OCI-LY3 (cell line): ENCODE measurements at regions not wholly inside any gene's neighbourhood (a gene's known extent, or its start where the extent isn't known, plus 50 kb on each side); places are given as distances from the start of the nearest gene placed in this dataset.

Experiments used
- H2AFZ ChIP-seq: fragments of 200-600, 300-600 bp; shearing (Covaris generic); 2 replicates; pipeline ENCODE4 v1.6.0; 2014; ENCODE audit warnings: antibody characterized with exemption, low read depth, low read length
- H3K27ac ChIP-seq: fragments of 200-600, 300-600 bp; sonication (generic); 2 replicates; pipeline ENCODE4 v1.5.1; 2014; ENCODE audit warnings: mild to moderate bottlenecking, low read length, moderate library complexity, mixed read lengths
- H3K27me3 ChIP-seq: fragments of 200-600, 300-600 bp; sonication (generic); 2 replicates; pipeline ENCODE4 v1.6.1; 2014; ENCODE audit warnings: low read depth, low read length, mixed read lengths
- H3K36me3 ChIP-seq: fragments of 200-600, 300-600 bp; sonication (generic); replicated peaks from 2 replicates; pipeline ENCODE3; 2014; ENCODE audit warnings: low read depth, low read length, mixed read lengths
- H3K4me1 ChIP-seq: fragments of 300-600, 200-600 bp; sonication (generic); 2 replicates; pipeline ENCODE4 v1.6.1; 2014; ENCODE audit warnings: low read length, mixed read lengths
- H3K4me2 ChIP-seq: fragments of 200-600, 300-600 bp; sonication (generic); 2 replicates; pipeline ENCODE4 v1.6.1; 2014; ENCODE audit warnings: low read length, mixed read lengths
- H3K4me3 ChIP-seq: fragments of 300-600, 200-600 bp; sonication (generic); 2 replicates; pipeline ENCODE4 v1.5.1; 2014; ENCODE audit warnings: antibody characterized with exemption, mild to moderate bottlenecking, low read length, moderate library complexity
- H3K79me2 ChIP-seq: fragments of 300-600, 200-600 bp; shearing (Covaris generic); 2 replicates; pipeline ENCODE4 v1.6.1; 2014; ENCODE audit warnings: mild to moderate bottlenecking, low read length, mixed read lengths
- H3K9ac ChIP-seq: fragments of 300-600, 200-600 bp; shearing (Covaris generic); 2 replicates; pipeline ENCODE4 v1.6.0; 2014; ENCODE audit warnings: mild to moderate bottlenecking, low read length, moderate library complexity
- H3K9me3 ChIP-seq: fragments of 200-600, 300-600 bp; shearing (Covaris generic); 2 replicates; pipeline ENCODE4 v1.6.1; 2014; ENCODE audit warnings: low read length, mixed read lengths; ENCODE audit not compliant: insufficient read depth
- H4K20me1 ChIP-seq: fragments of 200-600, 300-600 bp; sonication (generic); 2 replicates; pipeline ENCODE4 v1.6.1; 2016; ENCODE audit warnings: low read length, mixed read lengths; ENCODE audit not compliant: insufficient read depth
- EZH2phosphoT487 ChIP-seq: fragments of 200-600 bp; shearing (Covaris generic); IDR thresholded peaks from 2 replicates; pipeline ENCODE4 v1.6.1; 2018; ENCODE audit warnings: antibody characterized with exemption, mixed run types, low read depth
- TF ChIP-seq, protein P1 (sequence below): fragments of 200-600, 300-600 bp; sonication (generic); IDR thresholded peaks from 2 replicates; pipeline ENCODE4 v1.5.1; 2014; ENCODE audit warnings: antibody characterized with exemption, low read length, low read depth

DNA sequence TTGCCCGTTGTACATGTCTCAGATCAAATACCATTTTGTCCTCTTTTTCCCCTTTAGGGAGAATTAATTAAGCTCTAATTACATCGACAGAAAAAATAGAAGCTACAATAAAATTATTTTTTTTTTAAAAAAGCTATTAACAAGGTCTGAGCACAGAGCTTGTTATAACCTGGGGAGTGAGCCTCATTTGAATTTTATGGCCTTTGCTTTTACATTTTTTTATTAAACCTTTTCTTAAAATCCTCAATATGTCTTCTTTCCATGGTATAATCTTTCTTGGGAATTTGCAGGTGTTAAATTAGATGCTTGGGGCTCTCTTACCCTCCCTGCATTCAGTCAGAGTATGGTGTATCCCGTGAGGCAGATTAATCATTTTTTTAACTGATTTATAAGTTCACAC, 212.5 kb upstream of the XYLT1 start:
- H2AFZ ChIP-seq = no peak overlapping the region
- no peaks in the 10 kb centered on the region for H3K9me3 ChIP-seq
- H3K79me2 ChIP-seq = no peaks in the 10 kb centered on the region
- H3K36me3 ChIP-seq = no peaks in the 10 kb centered on the region
- H3K27ac ChIP-seq = no peak overlapping the region
- H3K27me3 ChIP-seq = no peaks in the 10 kb centered on the region
- TF ChIP-seq EZH2phosphoT487 = no peak
- TF ChIP-seq, protein P1, sequence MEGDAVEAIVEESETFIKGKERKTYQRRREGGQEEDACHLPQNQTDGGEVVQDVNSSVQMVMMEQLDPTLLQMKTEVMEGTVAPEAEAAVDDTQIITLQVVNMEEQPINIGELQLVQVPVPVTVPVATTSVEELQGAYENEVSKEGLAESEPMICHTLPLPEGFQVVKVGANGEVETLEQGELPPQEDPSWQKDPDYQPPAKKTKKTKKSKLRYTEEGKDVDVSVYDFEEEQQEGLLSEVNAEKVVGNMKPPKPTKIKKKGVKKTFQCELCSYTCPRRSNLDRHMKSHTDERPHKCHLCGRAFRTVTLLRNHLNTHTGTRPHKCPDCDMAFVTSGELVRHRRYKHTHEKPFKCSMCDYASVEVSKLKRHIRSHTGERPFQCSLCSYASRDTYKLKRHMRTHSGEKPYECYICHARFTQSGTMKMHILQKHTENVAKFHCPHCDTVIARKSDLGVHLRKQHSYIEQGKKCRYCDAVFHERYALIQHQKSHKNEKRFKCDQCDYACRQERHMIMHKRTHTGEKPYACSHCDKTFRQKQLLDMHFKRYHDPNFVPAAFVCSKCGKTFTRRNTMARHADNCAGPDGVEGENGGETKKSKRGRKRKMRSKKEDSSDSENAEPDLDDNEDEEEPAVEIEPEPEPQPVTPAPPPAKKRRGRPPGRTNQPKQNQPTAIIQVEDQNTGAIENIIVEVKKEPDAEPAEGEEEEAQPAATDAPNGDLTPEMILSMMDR = no peak
- H4K20me1 ChIP-seq = no peaks in the 10 kb centered on the region
- no peaks in the 10 kb centered on the region for H3K4me1 ChIP-seq
- no peak overlapping the region for H3K4me3 ChIP-seq
- H3K4me2 ChIP-seq = no peak overlapping the region
- H3K9ac ChIP-seq = no peak overlapping the region

DNA sequence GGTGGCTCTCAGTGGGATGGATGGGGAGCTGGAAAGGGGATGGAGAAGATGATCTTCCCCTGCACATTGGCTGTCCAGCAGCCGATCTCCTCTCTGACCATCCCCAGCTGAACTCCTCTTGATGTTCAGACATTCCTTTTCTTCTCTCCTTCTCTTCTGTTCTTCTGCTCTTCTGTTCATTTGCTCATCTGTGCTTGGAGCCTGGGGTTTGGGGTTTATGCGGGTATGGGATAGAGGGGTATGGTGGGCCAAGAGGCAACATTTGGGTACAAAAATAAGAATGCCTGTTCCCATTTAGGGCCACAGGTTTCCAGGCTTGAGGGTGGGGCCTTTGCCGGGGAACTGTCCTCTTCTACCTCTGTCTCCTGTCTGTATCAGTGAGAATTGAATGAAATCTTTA, 205.4 kb upstream of the XYLT1 start:
- TF ChIP-seq, protein P1 = no peak
- TF ChIP-seq EZH2phosphoT487 = no peak
- Histone ChIP-seq H3K36me3 (no peaks in the 10 kb centered on the region), H3K9me3 (no peaks in the 10 kb centered on the region), H3K79me2 (no peaks in the 10 kb centered on the region), H3K4me1 (no peaks in the 10 kb centered on the region), H4K20me1 (no peaks in the 10 kb centered on the region), H3K4me3 (no peak overlapping the region), H3K9ac (no peak overlapping the region), H3K27ac (no peak overlapping the region), H3K27me3 (0 out of 2 replicates have a peak, but pooled peaks cover 5% of the 10 kb centered on the region), H3K4me2 (no peak overlapping the region), H2AFZ (no peak overlapping the region)

DNA sequence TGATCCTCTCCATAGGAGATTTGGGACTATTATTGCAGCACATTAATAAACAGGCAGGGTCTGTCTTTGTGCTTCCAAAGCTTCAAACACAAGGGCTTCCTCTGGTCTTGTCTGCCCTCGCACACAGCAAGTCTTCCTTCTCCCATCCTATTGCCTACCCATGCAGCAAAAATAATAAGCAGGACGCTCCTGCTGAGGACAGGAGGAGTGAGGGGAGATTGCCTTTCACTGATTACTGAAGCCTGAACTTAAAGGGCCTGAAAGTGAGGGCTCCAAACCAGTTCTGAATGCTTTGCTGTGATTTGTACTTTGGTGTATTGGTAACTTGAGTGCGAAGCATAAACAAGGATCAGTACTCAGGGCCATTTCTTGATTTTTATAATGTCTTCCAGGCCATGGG, 197.6 kb upstream of the XYLT1 start:
- Histone ChIP-seq H3K36me3 (no peaks in the 10 kb centered on the region), H3K4me3 (no peak overlapping the region), H3K9me3 (no peaks in the 10 kb centered on the region), H3K27ac (no peak overlapping the region), H4K20me1 (no peaks in the 10 kb centered on the region), H3K27me3 (no peaks in the 10 kb centered on the region), H2AFZ (no peak overlapping the region), H3K4me2 (no peak overlapping the region), H3K4me1 (no peaks in the 10 kb centered on the region), H3K9ac (no peak overlapping the region), H3K79me2 (no peaks in the 10 kb centered on the region)
- no peak for TF ChIP-seq EZH2phosphoT487
- TF ChIP-seq, protein P1 = no peak

DNA sequence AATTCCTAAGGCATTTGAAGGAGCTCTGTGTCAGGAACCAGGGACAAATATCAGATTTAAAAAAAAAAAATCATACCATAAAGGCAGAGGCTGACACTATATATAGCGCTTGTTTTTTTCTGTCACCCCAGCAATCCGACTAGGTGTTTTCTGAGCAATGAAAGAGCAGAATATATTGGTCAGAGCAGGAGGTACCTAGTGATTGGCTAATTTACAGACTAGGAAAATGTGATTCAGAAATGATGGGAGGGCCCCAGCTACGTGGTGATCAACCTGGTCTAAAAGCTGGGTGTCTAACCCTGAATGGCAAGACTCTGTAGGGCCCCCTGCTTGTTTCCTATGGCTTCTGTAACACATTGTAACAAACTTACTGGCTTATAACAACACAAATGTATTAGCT, 195.5 kb upstream of the XYLT1 start:
- no peaks in the 10 kb centered on the region for H3K79me2 ChIP-seq
- TF ChIP-seq, protein P1 = no peak
- no peak for TF ChIP-seq EZH2phosphoT487
- no peak overlapping the region for H3K4me2 ChIP-seq
- no peak overlapping the region for H3K4me3 ChIP-seq
- no peaks in the 10 kb centered on the region for H3K4me1 ChIP-seq
- no peak overlapping the region for H2AFZ ChIP-seq
- H3K36me3 ChIP-seq = no peaks in the 10 kb centered on the region
- H3K9me3 ChIP-seq = no peaks in the 10 kb centered on the region
- H3K27ac ChIP-seq = no peak overlapping the region
- no peaks in the 10 kb centered on the region for H3K27me3 ChIP-seq
- no peaks in the 10 kb centered on the region for H4K20me1 ChIP-seq
- no peak overlapping the region for H3K9ac ChIP-seq
